GM10266 (cell line): ENCODE measurements at regions not wholly inside any gene's neighbourhood (a gene's known extent, or its start where the extent isn't known, plus 50 kb on each side); places are given as distances from the start of the nearest gene placed in this dataset.

Experiments
- DNase-seq: peaks from one replicate; pipeline ENCODE4 v3.0.0; 2012; ENCODE audit errors: extremely low spot score
- CTCF ChIP-seq: IDR thresholded peaks from 2 replicates; pipeline ENCODE4 v1.5.1; 2012; ENCODE audit warnings: mild to moderate bottlenecking, low read depth; ENCODE audit not compliant: control insufficient read depth, insufficient read depth; ENCODE audit errors: missing control alignments

- DNase-seq: no peak
- no peak for TF ChIP-seq CTCF
Measured at GRCh38 chrX:11952176-11952720, 186.0 kb upstream of the FRMPD4 start.

DNA sequence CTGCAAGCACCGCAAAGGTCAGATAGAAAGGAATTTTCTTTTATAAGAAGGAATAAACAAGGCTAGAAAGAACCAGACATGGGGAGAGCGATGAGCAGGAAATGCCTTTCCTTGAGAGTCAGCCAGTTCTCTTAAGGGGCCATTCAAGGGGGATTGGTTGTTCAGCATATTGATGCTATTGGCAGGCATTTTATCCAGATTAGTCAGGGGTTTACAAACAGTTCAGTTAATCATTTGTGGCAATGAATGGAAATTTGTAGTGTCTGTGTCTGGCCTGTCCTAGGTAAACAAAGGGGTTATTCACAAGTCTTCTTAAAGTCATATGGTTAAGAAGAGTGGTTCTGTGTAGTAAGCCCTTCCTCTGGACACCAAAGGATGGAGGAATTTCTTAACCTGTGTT, 184.7 kb upstream of the FRMPD4 start:
- DNase-seq: no peak

DNA sequence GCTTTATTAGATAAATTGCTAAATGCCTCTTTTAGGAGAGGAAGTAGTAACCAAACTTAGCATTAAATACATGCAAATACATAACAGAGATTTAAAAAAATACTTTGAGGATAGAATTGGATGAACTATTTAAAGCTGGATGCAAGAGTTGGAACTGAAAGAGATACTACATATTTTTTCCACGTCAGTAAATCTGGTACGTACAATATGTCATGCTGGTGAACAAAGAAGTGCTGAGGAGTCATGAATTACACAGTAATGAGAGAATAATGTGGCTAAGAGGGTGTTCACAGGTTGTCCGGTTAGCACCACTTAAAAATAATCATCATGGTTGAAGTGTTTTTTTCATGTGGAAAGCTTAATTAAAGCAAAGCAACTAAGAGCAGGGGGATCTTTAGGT, 184.1 kb upstream of the FRMPD4 start:
- no peak for TF ChIP-seq CTCF
- DNase-seq: no peak

More for the DNA sequence above, 184.7 kb upstream of the FRMPD4 start:
- TF ChIP-seq CTCF: no peak

- TF ChIP-seq CTCF: no peak
- no peak for DNase-seq
Measured at GRCh38 chrX:11960031-11960430, 178.2 kb upstream of the FRMPD4 start.

DNA sequence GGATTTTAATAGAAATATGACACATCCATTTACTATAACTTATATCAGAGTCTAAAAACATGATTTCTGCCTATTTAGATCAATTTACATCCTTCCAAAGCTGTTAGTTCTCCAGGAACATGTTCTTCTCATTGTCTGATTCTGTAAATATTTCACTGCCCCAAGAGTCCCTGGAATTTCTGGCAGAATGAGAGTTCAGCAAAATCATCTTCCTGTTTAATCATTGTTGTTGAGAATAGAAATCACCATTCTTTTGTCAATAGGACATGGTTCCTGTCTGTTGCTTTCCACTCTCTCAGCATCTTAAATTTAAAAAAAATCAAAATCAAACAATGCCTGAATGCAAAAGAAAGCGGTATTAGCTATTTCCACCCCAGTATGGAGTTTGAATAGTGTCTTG, 172.8 kb upstream of the FRMPD4 start:
- no peak for TF ChIP-seq CTCF
- DNase-seq: no peak

DNA sequence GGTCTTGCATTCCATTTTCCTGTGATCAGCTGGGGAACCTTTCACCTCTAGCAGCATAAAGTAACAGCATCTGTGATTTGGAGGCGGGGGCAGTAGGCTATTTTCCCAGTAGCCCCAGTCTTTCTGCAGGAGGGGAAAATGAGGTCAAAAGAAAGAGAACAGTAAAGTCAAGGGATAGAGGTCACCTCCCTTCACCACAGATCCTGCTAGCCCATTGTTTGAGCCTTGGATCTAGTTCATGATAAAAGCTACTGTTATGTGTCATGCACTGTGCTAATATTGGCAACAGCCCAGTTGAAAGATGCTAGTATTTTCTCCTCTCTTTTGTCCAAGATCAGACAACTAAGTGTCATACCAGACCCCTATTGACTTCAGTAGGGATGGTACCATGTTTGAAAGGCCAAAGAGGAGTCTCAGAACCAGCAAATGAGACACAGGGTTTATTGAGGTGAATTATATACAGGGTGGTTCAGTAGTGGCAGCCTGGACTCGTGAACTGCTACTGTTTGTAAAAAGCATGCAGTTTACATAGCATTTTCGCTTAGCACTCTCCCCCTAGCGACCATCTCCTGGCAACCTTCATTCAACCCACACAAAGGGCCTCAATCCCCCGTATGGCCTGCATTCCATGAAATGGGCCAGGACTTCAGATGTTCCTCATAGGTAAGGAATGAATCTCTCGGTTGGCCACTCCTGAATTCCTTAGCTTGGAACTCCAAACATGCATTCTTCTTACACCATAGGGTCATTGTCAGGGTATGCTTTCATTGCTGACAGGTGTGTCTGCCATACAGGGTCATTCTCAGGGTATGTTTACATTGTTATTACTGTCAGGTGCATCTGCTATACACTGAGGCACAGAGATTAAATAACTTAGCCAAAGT, 170.0 kb upstream of the FRMPD4 start:
- TF ChIP-seq CTCF: no peak
- no peak for DNase-seq

GRCh38 chrX:11968991-11969390, 169.3 kb upstream of the FRMPD4 start:
- TF ChIP-seq CTCF: no peak
- no peak for DNase-seq
